ENCODE measurements at regions not wholly inside any gene's neighbourhood (a gene's known extent, or its start where the extent isn't known, plus 50 kb on each side); places are given as distances from the start of the nearest gene placed in this dataset.

- no peak for ATAC-seq
Observed at GRCh38 chr1:217097819-217098218, 374.6 kb upstream of the ESRRG start.

GRCh38 chr1:217096200-217096599 lies 373.0 kb upstream of the ESRRG start:
- no peak for ATAC-seq
- no peak for TF ChIP-seq GLIS3 (CRISPR knock-in tag; IDR thresholded peaks at IDR 0.05)
- TF ChIP-seq, protein P1, sequence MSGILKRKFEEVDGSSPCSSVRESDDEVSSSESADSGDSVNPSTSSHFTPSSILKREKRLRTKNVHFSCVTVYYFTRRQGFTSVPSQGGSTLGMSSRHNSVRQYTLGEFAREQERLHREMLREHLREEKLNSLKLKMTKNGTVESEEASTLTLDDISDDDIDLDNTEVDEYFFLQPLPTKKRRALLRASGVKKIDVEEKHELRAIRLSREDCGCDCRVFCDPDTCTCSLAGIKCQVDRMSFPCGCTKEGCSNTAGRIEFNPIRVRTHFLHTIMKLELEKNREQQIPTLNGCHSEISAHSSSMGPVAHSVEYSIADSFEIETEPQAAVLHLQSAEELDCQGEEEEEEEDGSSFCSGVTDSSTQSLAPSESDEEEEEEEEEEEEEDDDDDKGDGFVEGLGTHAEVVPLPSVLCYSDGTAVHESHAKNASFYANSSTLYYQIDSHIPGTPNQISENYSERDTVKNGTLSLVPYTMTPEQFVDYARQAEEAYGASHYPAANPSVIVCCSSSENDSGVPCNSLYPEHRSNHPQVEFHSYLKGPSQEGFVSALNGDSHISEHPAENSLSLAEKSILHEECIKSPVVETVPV (CRISPR knock-in tag; IDR thresholded peaks at IDR 0.05) = no peak
- TF ChIP-seq CSDC2 (CRISPR knock-in tag; IDR thresholded peaks at IDR 0.05) = no peak
- TF ChIP-seq PPARA (CRISPR knock-in tag; IDR thresholded peaks at IDR 0.05; ENCODE audit: borderline replicate concordance) = no peak

More at GRCh38 chr1:217097819-217098218, 374.6 kb upstream of the ESRRG start:
- TF ChIP-seq GLIS3 (CRISPR knock-in tag; IDR thresholded peaks at IDR 0.05) = no peak

DNA sequence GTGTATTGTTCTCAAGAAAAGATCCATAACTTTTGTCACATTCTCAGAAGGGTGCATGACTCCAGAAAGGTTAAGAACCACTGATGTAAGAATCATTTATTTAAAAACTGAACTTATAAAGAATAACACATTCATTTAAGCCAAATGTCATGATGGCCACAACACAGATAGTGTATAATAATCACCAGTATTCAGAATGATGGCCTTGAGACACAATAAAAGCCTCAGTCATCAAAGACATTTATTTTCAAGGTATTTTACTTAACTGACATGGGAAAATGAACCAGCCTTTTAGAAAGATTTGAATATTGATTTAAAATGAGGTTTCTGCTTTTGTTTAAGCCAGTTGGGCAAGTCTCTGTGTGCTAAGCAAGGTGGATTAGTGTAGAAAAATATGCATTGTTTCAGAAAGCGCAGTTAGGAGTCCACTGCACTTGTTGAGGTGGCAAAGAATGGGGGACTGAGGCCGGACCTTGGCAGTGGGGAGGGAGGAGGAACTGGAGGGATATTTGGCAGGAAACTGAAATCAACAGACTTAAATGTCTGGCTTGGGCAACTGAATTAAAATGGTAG lies 371.9 kb upstream of the ESRRG start:
- TF ChIP-seq CREB5 (CRISPR knock-in tag; IDR thresholded peaks at IDR 0.05; ENCODE audit: low read depth) (no peak), BACH2 (CRISPR knock-in tag; IDR thresholded peaks at IDR 0.05; ENCODE audit: borderline replicate concordance) (no peak)
- no peak for ATAC-seq

GRCh38 chr1:217091561-217091960 lies 368.3 kb upstream of the ESRRG start:
- TF ChIP-seq GLIS3 (CRISPR knock-in tag; IDR thresholded peaks at IDR 0.05) = no peak
- TF ChIP-seq ZNF565 (CRISPR knock-in tag; conservative IDR thresholded peaks at IDR 0.05; ENCODE audit: low read depth) = no peak
- no peak for TF ChIP-seq ISL1 (CRISPR knock-in tag; IDR thresholded peaks at IDR 0.05)
- no peak for TF ChIP-seq ARNTL (CRISPR knock-in tag; IDR thresholded peaks at IDR 0.05; ENCODE audit: borderline replicate concordance, low read depth)
- TF ChIP-seq TSHZ2 (CRISPR knock-in tag; IDR thresholded peaks at IDR 0.05) = no peak
- no peak for TF ChIP-seq OSR1 (CRISPR knock-in tag; IDR thresholded peaks at IDR 0.05)
- TF ChIP-seq, protein P2, sequence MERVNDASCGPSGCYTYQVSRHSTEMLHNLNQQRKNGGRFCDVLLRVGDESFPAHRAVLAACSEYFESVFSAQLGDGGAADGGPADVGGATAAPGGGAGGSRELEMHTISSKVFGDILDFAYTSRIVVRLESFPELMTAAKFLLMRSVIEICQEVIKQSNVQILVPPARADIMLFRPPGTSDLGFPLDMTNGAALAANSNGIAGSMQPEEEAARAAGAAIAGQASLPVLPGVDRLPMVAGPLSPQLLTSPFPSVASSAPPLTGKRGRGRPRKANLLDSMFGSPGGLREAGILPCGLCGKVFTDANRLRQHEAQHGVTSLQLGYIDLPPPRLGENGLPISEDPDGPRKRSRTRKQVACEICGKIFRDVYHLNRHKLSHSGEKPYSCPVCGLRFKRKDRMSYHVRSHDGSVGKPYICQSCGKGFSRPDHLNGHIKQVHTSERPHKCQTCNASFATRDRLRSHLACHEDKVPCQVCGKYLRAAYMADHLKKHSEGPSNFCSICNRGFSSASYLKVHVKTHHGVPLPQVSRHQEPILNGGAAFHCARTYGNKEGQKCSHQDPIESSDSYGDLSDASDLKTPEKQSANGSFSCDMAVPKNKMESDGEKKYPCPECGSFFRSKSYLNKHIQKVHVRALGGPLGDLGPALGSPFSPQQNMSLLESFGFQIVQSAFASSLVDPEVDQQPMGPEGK (CRISPR knock-in tag; IDR thresholded peaks at IDR 0.05; ENCODE audit: borderline replicate concordance) = no peak
- no peak for TF ChIP-seq ZFP30 (CRISPR knock-in tag; IDR thresholded peaks at IDR 0.05)
- TF ChIP-seq BACH2 (CRISPR knock-in tag; IDR thresholded peaks at IDR 0.05; ENCODE audit: borderline replicate concordance) = no peak
- TF ChIP-seq ZC3H10 (CRISPR knock-in tag; IDR thresholded peaks at IDR 0.05) = no peak
- TF ChIP-seq, protein P1 (CRISPR knock-in tag; IDR thresholded peaks at IDR 0.05) = no peak
- no peak for TF ChIP-seq CREB5 (CRISPR knock-in tag; IDR thresholded peaks at IDR 0.05; ENCODE audit: low read depth)
- no peak for TF ChIP-seq TCF4 (CRISPR knock-in tag; IDR thresholded peaks at IDR 0.05; ENCODE audit: borderline replicate concordance)
- no peak for TF ChIP-seq SNAI2 (CRISPR knock-in tag; IDR thresholded peaks at IDR 0.05)
- no peak for TF ChIP-seq ZFP3 (CRISPR knock-in tag; IDR thresholded peaks at IDR 0.05)
- TF ChIP-seq PPARA (CRISPR knock-in tag; IDR thresholded peaks at IDR 0.05; ENCODE audit: borderline replicate concordance) = no peak
- TF ChIP-seq RARB (CRISPR knock-in tag; IDR thresholded peaks at IDR 0.05) = no peak
- TF ChIP-seq POU6F1 (CRISPR knock-in tag; IDR thresholded peaks at IDR 0.05; ENCODE audit: borderline replicate concordance, low read depth) = no peak
- TF ChIP-seq ZNF70 (CRISPR knock-in tag; IDR thresholded peaks at IDR 0.05) = no peak
- ATAC-seq = no peak

All from SK-N-SH treated with all-trans-retinoic acid at 6 μM for 48 hours (cell line).